ENCODE measurements at regions not wholly inside any gene's neighbourhood (a gene's known extent, or its start where the extent isn't known, plus 50 kb on each side); places are given as distances from the start of the nearest gene placed in this dataset.
"Not testable (repeated sequence)": the region's sequence is repeated elsewhere in the genome, so short reads cannot be mapped to it uniquely, and the experiment has no call there.

GRCh38 chr15:81897057-81897677 is 148.7 kb downstream of the MEX3B start:
- no peak for DNase-seq

- no peak for DNase-seq
Measured at GRCh38 chr15:81896356-81896755, 149.5 kb downstream of the MEX3B start.

GRCh38 chr15:81895723-81896122 is 150.1 kb downstream of the MEX3B start:
- no peak for DNase-seq

GRCh38 chr15:81894061-81894460 is 151.8 kb downstream of the MEX3B start:
- no peak for DNase-seq

- DNase-seq = no peak
Measured at GRCh38 chr15:81893182-81893835, 152.5 kb downstream of the MEX3B start.

GRCh38 chr15:81890496-81890895 is 155.3 kb downstream of the MEX3B start:
- no peak for DNase-seq

GRCh38 chr15:81889485-81889881 is 156.3 kb downstream of the MEX3B start:
- no peak for DNase-seq

- no peak for DNase-seq
Measured at GRCh38 chr15:81888748-81889484, 156.9 kb downstream of the MEX3B start.

GRCh38 chr15:81887912-81888311 is 157.9 kb downstream of the MEX3B start:
- no peak for DNase-seq

- DNase-seq = not testable (repeated sequence)
Measured at GRCh38 chr15:81887188-81887587, 158.6 kb downstream of the MEX3B start.

GRCh38 chr15:81886591-81886990 is 159.2 kb downstream of the MEX3B start:
- DNase-seq = no peak

GRCh38 chr15:81886080-81886479 is 159.7 kb downstream of the MEX3B start:
- DNase-seq = no peak

- no peak for DNase-seq
Measured at GRCh38 chr15:81885135-81885534, 160.7 kb downstream of the MEX3B start.

GRCh38 chr15:81882504-81882903 is 163.3 kb downstream of the MEX3B start:
- no peak for DNase-seq

GRCh38 chr15:81880833-81881232 is 165.0 kb downstream of the MEX3B start:
- DNase-seq = no peak

- DNase-seq = no peak
Measured at GRCh38 chr15:81880314-81880713, 165.5 kb downstream of the MEX3B start.

GRCh38 chr15:81875717-81876116 is 170.1 kb downstream of the MEX3B start:
- DNase-seq = not testable (repeated sequence)

GRCh38 chr15:81870746-81871106 is 175.1 kb downstream of the MEX3B start:
- DNase-seq = not testable (repeated sequence)

- not testable (repeated sequence) for DNase-seq
Measured at GRCh38 chr15:81870062-81870745, 175.6 kb downstream of the MEX3B start.

GRCh38 chr15:81869161-81869954 is 176.5 kb downstream of the MEX3B start:
- no peak for DNase-seq

- DNase-seq = no peak
Measured at GRCh38 chr15:81865850-81866537, 179.8 kb downstream of the MEX3B start.

- no peak for DNase-seq
Measured at GRCh38 chr15:81863162-81863561, 182.7 kb downstream of the MEX3B start.

Measured in DMS 273 treated with DMSO at 0.1 percent for 48 hours (cell line).